Erythroblast (primary cell): ENCODE measurements at regions not wholly inside any gene's neighbourhood (a gene's known extent, or its start where the extent isn't known, plus 50 kb on each side); places are given as distances from the start of the nearest gene placed in this dataset.

Experiments
- GATA1 ChIP-seq: IDR thresholded peaks from 2 replicates; pipeline ENCODE4 v1.6.1; 2011; ENCODE audit warnings: low read depth, mild to moderate bottlenecking, control low read depth, low read length, moderate library complexity
- POLR2A ChIP-seq: IDR thresholded peaks from 2 replicates; pipeline ENCODE4 v1.6.1; 2011; ENCODE audit warnings: mild to moderate bottlenecking, low read length

GRCh38 chr18:73646772-73647171 lies 500.9 kb downstream of the FBXO15 start:
- TF ChIP-seq POLR2A = no peak
- no peak for TF ChIP-seq GATA1
